WTC11 (cell line): ENCODE measurements at regions not wholly inside any gene's neighbourhood (a gene's known extent, or its start where the extent isn't known, plus 50 kb on each side); places are given as distances from the start of the nearest gene placed in this dataset.

ENCODE experiments used
- CREB1 ChIP-seq: sonication (generic); formaldehyde crosslinking; IDR thresholded peaks from 2 replicates; pipeline ENCODE4 v1.8.0; 2023; ENCODE audit warnings: mild to moderate bottlenecking, missing genetic modification reagents
- TF ChIP-seq, protein P1 (sequence below): fragments of 200-600 bp; IDR thresholded peaks from 2 replicates; pipeline ENCODE4 v1.8.0; 2022; ENCODE audit warnings: antibody characterized with exemption
- TF ChIP-seq, protein P2 (sequence below): sonication (generic); formaldehyde crosslinking; IDR thresholded peaks from 2 replicates; pipeline ENCODE4 v1.8.0; 2022; ENCODE audit warnings: mild to moderate bottlenecking, missing genetic modification reagents

DNA sequence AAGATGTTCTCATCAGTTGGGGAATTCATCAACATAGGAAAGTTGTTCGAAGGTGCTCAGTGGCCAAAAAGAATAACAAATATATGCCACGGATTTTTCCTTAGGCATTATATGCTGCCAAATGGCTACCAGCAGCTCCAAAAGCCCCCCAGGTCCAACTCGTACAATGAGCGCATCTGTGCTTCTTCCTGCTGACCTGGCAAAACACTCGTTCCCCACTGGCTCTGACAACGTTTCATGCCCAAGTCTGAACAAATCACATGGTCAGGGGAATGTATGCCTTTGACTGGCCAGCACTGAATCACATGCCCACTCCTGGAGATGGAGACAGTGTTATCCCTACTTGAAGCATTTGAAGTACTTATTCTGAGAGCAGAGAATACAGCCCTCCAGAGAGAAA, 59.9 kb upstream of the SPP1 start:
- TF ChIP-seq, protein P1, sequence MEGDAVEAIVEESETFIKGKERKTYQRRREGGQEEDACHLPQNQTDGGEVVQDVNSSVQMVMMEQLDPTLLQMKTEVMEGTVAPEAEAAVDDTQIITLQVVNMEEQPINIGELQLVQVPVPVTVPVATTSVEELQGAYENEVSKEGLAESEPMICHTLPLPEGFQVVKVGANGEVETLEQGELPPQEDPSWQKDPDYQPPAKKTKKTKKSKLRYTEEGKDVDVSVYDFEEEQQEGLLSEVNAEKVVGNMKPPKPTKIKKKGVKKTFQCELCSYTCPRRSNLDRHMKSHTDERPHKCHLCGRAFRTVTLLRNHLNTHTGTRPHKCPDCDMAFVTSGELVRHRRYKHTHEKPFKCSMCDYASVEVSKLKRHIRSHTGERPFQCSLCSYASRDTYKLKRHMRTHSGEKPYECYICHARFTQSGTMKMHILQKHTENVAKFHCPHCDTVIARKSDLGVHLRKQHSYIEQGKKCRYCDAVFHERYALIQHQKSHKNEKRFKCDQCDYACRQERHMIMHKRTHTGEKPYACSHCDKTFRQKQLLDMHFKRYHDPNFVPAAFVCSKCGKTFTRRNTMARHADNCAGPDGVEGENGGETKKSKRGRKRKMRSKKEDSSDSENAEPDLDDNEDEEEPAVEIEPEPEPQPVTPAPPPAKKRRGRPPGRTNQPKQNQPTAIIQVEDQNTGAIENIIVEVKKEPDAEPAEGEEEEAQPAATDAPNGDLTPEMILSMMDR, result no peak
- no peak for TF ChIP-seq CREB1 (CRISPR knock-in tag)
- TF ChIP-seq, protein P2, sequence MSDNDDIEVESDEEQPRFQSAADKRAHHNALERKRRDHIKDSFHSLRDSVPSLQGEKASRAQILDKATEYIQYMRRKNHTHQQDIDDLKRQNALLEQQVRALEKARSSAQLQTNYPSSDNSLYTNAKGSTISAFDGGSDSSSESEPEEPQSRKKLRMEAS, result no peak
